Thyroid gland (tissue), 4 donors: ENCODE measurements at regions not wholly inside any gene's neighbourhood (a gene's known extent, or its start where the extent isn't known, plus 50 kb on each side); places are given as distances from the start of the nearest gene placed in this dataset.

Experiments used
- POLR2A ChIP-seq, 2 donors: fragments of 450-650 bp; IDR thresholded peaks; one replicate each; pipeline ENCODE4 v1.6.1; 2017; ENCODE audit warnings: antibody characterized with exemption in 2 of 2, mild to moderate bottlenecking in 2 of 2, moderate library complexity in 1 of 2
- TF ChIP-seq, protein P1 (sequence below), 6 experiments: fragments of 200-600 bp in 3 of 6; fragments of 450-650 bp in 3 of 6; sonication (generic) in 3 of 6; IDR thresholded peaks; one replicate each; pipeline ENCODE4 v1.5.1; 2016 to 2019; ENCODE audit warnings: antibody characterized with exemption in 6 of 6, mild to moderate bottlenecking in 2 of 6, inconsistent platforms in 1 of 6, moderate library complexity in 1 of 6

DNA sequence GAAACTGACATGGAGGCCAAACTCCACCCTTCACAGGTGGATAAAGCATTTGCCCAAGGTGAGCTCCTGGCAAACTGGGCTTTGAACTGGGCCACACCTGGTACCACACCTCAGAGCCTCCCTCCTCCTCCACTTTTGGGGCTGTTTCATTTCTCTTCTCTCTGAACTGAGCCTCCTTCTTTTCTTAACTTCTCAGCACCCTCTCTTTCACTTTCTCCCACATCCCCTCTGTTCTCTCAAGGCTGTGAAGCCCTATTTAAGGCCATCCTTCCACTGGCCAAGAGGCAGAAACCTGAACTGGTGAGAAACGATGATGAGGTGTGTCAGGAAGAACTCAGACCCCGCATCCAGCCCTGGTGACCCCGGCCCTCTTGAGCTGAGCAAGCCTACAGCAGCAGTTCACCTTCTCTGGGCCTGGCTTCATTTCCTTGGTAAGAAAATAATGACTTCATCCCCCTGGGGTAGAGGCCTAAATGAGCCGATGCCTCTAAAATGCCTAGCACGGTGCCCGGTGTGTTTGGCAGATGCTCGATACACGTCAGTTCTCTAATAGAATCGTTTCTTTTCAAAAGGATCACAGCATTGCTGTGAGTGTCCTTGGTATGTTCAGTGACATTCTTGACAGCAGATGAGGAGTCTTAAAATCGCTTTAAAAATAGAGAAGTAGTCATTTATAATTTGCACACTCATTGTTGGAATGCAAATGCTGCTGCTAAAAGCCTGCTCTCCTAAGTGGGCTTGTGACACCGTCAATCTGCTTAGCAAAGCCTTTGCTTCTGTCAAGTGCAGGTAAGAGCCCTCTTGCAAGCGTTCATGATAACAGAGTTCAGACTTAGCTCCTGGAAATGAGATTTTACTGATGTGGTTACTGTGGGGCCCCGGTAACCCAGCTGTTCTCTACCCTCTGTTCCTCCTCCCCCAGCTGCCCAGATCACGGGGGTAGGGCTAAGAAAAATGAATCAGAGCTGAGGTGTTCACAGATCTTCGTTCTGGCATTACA lies 97.7 kb upstream of the ATP2B2 start:
- TF ChIP-seq, protein P1, sequence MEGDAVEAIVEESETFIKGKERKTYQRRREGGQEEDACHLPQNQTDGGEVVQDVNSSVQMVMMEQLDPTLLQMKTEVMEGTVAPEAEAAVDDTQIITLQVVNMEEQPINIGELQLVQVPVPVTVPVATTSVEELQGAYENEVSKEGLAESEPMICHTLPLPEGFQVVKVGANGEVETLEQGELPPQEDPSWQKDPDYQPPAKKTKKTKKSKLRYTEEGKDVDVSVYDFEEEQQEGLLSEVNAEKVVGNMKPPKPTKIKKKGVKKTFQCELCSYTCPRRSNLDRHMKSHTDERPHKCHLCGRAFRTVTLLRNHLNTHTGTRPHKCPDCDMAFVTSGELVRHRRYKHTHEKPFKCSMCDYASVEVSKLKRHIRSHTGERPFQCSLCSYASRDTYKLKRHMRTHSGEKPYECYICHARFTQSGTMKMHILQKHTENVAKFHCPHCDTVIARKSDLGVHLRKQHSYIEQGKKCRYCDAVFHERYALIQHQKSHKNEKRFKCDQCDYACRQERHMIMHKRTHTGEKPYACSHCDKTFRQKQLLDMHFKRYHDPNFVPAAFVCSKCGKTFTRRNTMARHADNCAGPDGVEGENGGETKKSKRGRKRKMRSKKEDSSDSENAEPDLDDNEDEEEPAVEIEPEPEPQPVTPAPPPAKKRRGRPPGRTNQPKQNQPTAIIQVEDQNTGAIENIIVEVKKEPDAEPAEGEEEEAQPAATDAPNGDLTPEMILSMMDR (IDR thresholded peaks at IDR 0.05) = no peak
- no peak for TF ChIP-seq POLR2A (IDR thresholded peaks at IDR 0.05)
